Pulmonary artery endothelial cell (primary cell): ENCODE measurements at regions not wholly inside any gene's neighbourhood (a gene's known extent, or its start where the extent isn't known, plus 50 kb on each side); places are given as distances from the start of the nearest gene placed in this dataset.

Experiments used
- DNase-seq: peaks from one replicate; pipeline ENCODE4 v3.0.0-alpha.2; 2011; ENCODE audit warnings: low read depth, low spot score

DNA sequence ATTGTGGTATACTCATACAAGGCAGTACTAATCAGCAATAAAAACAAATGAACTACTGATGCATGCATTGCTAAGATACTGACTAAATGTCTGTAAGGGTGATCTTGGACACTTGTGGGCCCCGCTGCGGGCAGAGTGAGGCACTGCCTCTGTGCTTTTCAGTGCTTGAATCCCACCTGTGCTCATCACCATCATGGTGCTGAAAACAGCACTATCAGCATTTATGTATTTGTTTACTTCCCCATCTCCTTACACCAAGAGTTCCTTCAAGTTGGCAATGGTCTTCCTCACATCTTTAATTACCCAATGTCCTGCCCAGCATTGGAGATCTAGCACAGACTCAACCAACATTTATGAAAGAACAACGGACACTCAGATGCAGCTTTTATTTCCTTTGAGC, 193.7 kb upstream of the RFC3 start:
- DNase-seq = no peak

DNA sequence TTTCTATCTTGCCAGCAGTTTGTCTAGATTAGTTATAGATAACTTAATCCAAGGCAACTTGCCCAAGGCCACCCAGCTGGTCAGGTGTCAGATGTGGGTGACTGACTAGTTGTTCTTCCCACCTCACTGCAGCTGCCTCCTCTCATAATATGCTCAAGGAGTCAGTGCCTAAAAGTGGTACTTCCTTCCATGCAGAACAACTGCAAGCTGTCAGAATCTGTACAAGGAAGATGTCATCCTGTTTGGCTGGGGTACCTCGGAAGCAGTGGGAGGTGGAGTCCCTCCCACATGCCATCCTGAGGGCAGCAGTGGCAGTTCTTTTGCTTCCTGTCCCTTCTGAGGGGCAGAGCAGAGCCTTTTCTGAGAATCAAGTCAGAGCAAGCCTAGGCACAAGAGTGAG, 193.2 kb upstream of the RFC3 start:
- DNase-seq = no peak

GRCh38 chr13:33626407-33626806, 191.5 kb upstream of the RFC3 start:
- DNase-seq = no peak

- no peak for DNase-seq
Measured at GRCh38 chr13:33628662-33629061, 189.3 kb upstream of the RFC3 start.

- no peak for DNase-seq
Measured at GRCh38 chr13:33629605-33630360, 188.2 kb upstream of the RFC3 start.

- no peak for DNase-seq
Measured at GRCh38 chr13:33633701-33634545, 184.0 kb upstream of the RFC3 start.

DNA sequence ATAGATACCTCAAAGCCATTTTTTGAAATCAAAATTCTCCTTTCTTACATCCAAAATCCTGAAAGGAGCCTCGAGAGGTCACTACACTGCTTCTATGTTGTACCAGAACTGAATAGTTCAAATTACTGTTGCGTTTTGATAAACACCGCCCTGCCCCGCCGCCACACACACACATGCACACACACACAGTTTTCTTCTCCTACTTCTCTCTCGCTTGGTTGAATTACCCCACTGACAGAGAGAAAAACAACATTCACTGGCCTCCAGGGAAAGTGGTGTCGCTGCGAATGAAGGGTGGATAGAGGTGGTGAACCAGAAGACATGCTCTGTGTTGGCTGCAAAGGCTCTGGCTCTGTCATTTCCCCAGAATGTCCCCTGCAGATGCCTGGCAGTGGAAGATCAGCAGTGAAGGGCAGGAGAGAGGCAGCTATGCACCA, 183.4 kb upstream of the RFC3 start:
- no peak for DNase-seq

- no peak for DNase-seq
Measured at GRCh38 chr13:33636243-33636642, 181.7 kb upstream of the RFC3 start.

DNA sequence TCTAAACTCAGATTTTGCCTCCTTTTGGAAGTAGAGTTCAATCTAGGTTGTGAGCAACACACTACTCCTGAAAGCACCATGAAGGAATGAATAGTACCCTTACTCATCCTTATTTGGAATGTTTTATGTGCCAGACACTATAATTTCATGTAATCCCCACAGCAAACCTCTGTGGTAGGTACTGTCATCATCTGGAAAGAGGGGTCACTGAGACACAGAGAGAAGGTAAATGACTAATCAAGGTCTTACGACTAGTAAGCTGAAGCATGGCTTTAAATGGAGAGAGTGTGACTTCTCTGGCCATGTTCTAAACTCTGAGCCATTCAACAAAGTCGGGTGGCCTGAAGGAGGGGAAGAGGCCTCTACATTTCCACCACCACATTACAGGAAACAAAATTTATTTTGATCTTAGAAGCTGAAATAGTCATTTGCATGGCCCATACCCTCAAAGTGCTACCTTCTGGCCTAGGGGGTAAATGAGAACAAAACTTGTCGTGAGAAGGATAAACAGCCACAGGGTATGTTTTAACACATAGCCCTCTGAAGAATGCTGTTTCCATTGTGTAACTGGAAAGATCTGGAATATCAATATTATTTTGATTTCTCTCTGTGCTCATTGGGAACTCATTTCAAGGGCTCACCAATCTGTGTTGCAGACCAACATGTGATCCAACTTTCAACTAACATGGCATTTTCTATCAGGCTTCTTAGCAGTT, 180.8 kb upstream of the RFC3 start:
- no peak for DNase-seq

GRCh38 chr13:33637978-33638743, 179.8 kb upstream of the RFC3 start:
- no peak for DNase-seq

DNA sequence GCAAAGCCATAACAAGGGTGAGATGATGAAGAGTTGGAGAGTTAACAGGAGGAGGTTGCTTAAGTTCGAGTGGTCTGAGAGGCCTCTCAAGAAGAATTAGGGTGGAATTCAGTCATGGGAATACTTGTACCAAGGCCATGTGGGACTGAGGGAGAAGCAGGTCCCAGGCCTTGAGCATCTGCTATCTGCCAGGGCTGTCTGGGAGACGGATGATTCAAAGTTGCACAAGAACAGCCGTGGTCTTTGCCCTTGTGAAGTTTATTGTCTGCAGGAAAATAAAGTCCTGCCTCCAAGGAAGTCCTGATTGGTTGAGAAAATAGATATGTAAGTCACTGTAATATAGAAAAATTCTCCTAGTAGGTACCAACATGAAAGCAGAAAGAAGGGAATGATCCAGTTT, 178.8 kb upstream of the RFC3 start:
- DNase-seq = no peak

DNA sequence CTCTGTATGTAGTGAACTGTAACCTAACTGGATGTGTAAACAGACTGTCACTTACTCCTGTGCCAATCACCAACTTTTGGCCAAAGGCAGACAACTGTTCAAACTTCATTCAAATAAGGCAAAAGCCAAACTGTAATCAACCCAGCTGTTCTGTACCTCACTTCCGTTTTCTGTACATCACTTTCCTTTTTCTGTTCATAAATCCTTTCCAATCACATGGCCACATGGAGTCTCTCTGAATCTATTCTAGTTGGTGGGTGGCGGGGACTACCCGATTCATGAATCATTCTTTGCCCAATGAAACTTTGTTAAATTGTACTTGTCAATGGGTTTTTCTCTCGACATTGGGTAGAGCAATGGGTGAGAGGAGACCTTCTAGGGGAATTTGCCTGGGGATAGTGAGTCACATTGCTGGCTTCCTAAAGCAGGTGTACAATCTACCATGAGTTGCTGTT, 178.3 kb upstream of the RFC3 start:
- DNase-seq = no peak

GRCh38 chr13:33640832-33641231, 177.1 kb upstream of the RFC3 start:
- no peak for DNase-seq

DNA sequence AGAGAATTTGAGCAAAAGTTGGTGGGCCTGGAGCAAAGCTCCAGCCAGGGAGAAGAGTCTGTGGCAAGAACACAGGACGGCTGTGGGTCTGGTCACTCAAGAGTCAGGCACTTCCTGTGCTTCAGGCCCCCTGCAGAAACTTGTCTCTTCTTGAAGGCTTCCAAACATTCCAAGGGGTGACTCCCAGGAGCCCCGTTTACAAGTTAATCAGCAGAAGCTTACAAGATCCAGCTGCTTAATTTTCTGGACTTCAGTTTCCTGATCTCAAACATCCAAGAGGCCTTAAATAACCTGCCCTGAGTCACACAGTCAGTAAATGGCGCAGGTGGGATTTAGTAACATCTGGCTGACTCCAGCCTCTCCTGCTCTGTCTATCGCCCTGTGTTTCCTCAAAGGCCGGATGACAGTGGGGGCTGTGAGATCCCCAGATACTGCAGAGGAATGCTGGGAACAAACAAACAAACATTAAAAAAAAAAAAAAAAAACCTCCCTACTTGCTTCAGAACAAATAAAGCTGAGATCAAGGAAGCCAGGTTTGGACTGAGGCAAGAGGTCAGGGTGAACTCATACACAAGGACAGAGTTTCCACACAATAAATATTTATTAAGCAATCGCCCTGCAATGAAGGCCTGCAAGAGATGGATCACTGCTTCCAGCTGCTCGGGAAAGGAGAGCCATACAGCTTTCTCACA, 175.4 kb upstream of the RFC3 start:
- no peak for DNase-seq

GRCh38 chr13:33644581-33645543, 173.1 kb upstream of the RFC3 start:
- DNase-seq = no peak

DNA sequence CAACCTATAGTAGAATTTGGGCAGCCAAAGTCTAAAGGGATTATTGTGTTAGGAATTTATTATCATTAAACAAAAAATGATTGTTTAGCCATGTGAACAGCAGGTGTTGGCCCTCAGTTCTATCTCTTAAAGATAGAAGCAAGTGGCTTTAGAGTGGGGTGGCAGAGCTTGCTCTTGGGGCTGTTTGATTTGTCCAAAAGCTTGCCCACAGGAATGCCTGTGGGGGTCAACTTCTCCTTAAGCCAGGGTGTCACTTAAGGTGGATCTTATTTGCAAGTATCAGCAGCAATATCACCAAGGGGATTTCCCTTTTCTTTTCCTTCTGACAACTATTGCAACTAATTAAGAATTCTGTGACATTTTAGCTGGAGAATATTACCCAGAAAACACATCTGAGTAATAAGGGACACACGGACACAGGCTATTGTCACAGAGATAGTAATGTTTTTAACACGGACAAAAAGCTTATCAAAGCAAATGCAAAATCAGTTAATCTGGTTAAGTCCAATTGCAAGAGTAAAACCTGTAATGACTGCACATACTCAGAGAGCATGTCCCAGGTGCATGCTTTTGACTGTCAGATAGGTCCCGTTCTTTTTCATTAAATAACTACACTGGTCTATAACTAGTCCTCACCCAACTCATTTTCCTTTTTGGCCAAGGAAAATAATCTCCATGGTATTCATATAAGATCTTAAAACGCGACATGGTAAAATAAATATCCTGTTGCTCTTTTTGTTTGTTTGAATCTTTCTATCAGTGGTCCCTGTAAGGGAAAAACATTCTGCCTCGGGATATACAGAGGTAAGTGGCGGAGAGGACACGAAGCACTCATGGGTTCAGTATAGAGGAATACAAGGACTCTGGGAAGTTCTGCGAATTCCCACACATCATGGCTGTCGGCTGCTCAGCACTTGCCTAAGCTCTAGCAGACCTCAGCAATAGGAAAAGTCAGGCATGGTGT, 172.1 kb upstream of the RFC3 start:
- no peak for DNase-seq

GRCh38 chr13:33649212-33649878, 168.6 kb upstream of the RFC3 start:
- DNase-seq = no peak

DNA sequence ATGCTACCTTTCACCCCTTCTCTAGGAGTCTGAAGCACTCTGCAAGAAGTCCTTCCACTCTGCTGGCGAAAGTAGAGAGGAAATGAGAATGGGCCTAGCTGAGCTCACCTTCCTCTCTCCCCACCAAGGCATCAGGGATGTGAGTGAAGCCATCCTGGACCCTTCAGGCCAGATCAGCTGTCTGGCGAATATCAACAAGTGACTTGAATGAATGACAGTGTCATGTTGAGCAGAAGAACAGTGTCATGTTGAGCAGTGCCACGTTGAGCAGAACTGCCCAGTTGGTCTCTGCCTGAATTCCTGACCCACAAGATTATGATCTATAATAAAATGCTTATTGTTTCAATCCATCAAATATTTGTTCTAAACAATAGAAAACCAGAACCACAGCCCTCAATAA, 166.2 kb upstream of the RFC3 start:
- DNase-seq = no peak
